GM13976 (cell line): ENCODE measurements at regions not wholly inside any gene's neighbourhood (a gene's known extent, or its start where the extent isn't known, plus 50 kb on each side); places are given as distances from the start of the nearest gene placed in this dataset.

Source experiments
- DNase-seq: peaks from one replicate; pipeline ENCODE4 v3.0.0; 2012; ENCODE audit warnings: low spot score
- in situ Hi-C: fragments of 300-500 bp; cut with MboI; formaldehyde crosslinking; loops from one replicate; pipeline ENCODE4 v1.12.0; 2022; ENCODE audit warnings: low sequenced_read_pairs, mixed read lengths, inconsistent platforms; ENCODE audit not compliant: unreplicated experiment
- TF ChIP-seq, protein P1 (sequence below): IDR thresholded peaks from 2 replicates; pipeline ENCODE4 v1.5.1; 2012; ENCODE audit warnings: borderline replicate concordance, mild to moderate bottlenecking; ENCODE audit not compliant: insufficient read depth; ENCODE audit errors: extremely low read depth, missing control alignments, control extremely low read depth

- in situ Hi-C loops: loop anchor here (25.0 kb wide), 1 partner anchor 582 kb away; no protein-coding TSS in a partner anchor
- TF ChIP-seq, protein P1, sequence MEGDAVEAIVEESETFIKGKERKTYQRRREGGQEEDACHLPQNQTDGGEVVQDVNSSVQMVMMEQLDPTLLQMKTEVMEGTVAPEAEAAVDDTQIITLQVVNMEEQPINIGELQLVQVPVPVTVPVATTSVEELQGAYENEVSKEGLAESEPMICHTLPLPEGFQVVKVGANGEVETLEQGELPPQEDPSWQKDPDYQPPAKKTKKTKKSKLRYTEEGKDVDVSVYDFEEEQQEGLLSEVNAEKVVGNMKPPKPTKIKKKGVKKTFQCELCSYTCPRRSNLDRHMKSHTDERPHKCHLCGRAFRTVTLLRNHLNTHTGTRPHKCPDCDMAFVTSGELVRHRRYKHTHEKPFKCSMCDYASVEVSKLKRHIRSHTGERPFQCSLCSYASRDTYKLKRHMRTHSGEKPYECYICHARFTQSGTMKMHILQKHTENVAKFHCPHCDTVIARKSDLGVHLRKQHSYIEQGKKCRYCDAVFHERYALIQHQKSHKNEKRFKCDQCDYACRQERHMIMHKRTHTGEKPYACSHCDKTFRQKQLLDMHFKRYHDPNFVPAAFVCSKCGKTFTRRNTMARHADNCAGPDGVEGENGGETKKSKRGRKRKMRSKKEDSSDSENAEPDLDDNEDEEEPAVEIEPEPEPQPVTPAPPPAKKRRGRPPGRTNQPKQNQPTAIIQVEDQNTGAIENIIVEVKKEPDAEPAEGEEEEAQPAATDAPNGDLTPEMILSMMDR: no peak
- DNase-seq: no peak
These were observed 299.3 kb downstream of the NDFIP2 start for GRCh38 chr13:79780240-79780639.

- DNase-seq: no peak
- TF ChIP-seq, protein P1: no peak
- in situ Hi-C loops: loop anchor here (25.0 kb wide), 1 partner anchor 583 kb away; no protein-coding TSS in a partner anchor
These were observed 298.8 kb downstream of the NDFIP2 start for GRCh38 chr13:79779761-79780160.

DNA sequence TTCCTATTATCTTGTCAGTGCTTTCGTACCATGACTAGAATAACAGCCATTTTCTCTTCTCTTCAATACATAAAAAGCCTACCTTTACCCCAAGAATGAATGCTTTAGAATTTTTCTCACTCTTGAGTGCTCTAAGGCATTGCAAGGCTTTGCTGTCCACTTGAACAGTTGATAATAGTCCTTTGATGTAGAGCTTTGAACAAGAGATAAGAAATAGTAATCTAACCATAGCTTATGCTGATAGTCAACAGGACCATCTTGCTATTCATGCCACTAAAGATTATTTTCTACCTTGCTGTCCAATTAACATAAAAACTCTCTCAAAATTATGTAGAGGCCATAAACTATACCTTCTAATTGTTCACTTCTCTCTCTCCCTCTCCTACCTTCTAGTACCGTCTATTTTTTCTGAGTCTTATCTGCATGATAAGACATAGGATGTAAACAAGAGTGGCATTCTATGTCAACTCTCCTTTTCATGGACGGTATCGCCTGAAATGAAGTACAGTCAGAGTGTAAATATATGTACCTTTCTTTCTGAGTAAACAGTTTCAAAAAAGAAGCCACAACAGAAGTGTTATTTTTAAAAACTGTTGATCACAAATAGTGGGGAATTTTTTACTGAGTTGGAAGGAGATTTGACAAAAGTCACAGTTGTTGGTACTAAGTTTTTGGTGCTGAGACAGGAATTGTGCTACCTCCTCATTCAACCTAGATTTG is 297.9 kb downstream of the NDFIP2 start:
- TF ChIP-seq, protein P1: no peak
- DNase-seq: no peak
- in situ Hi-C loops: loop anchor here (25.0 kb wide), 1 partner anchor 583 kb away; no protein-coding TSS in a partner anchor

DNA sequence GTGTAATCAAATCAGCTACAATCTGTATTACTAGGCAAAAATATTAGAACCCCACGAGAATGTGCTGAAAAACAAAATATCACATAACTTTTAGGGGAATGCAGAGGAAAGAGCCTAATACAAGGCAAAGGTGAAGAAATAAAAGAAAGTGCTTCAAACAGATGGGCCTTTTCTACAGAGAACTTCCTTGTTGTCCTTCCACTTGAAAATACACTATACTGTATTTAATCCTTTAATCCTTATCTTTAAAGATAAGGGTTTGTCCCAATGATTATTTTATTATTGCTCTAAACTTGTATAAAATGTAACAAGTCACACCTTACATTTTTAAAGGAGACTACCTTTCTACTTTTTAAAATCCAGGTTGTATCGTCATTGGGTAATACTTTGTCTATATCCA is 296.5 kb downstream of the NDFIP2 start:
- in situ Hi-C loops: loop anchor here (25.0 kb wide), 1 partner anchor 585 kb away; no protein-coding TSS in a partner anchor
- no peak for DNase-seq
- TF ChIP-seq, protein P1: no peak

DNA sequence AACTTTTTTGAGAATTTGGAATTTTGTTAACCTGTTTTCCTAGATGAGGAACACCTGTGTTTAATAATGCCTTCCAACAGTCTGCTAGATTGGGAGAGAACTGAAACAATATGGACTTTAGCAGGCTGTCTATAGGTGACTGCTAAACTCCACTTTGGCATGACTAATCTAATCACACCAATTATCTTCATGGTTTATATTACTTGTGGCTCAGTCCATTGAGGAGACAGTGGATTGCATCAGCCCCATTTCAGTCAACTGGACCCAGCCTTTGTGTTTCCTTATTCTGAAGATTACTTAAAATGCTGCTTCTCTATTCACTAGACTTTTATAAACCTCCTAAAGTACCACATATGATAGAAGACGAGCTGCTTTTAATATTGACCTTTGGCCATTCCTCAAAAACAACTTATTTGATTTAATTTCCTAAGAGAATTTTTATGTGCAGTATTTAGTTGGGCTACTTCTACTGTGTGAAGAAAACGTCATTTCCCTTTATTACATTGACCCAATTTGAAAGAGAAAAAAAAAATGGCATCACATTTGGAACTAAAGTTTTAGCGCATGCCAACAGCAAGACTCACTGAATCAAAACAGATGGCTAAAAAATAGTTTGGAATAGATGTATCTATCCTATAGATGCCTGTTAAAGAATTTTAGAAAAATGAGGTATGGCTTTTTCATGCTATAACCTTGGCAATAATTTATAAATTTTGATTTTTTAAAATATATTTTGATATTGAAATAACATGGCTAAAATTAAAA is 295.8 kb downstream of the NDFIP2 start:
- DNase-seq: no peak

GRCh38 chr13:79775830-79776229 is 294.9 kb downstream of the NDFIP2 start:
- in situ Hi-C loops: loop anchor here (25.0 kb wide), 1 partner anchor 586 kb away; no protein-coding TSS in a partner anchor
- DNase-seq: peak; percentile 25
- TF ChIP-seq, protein P1: peak; percentile 45

More for the DNA sequence above, 295.8 kb downstream of the NDFIP2 start:
- TF ChIP-seq, protein P1: no peak
- in situ Hi-C loops: loop anchor here (25.0 kb wide), 1 partner anchor 586 kb away; no protein-coding TSS in a partner anchor
